HG03139 (cell line): ENCODE measurements at regions not wholly inside any gene's neighbourhood (a gene's known extent, or its start where the extent isn't known, plus 50 kb on each side); places are given as distances from the start of the nearest gene placed in this dataset.

Experiments
- ATAC-seq: cut with Tn5 transposase; IDR thresholded peaks from one replicate; pipeline ENCODE4 v1.9.1; 2021; ENCODE audit not compliant: unreplicated experiment

GRCh38 chr9:105062222-105062855 lies 134.4 kb upstream of the ABCA1 start:
- ATAC-seq: no peak

GRCh38 chr9:105064248-105065097 lies 136.5 kb upstream of the ABCA1 start:
- no peak for ATAC-seq

GRCh38 chr9:105065098-105066088 lies 137.4 kb upstream of the ABCA1 start:
- no peak for ATAC-seq

- no peak for ATAC-seq
Measured at GRCh38 chr9:105066275-105066865, 138.4 kb upstream of the ABCA1 start.

GRCh38 chr9:105067895-105068580 lies 140.1 kb upstream of the ABCA1 start:
- ATAC-seq: no peak

GRCh38 chr9:105069285-105069684 lies 141.3 kb upstream of the ABCA1 start:
- no peak for ATAC-seq

GRCh38 chr9:105069696-105070095 lies 141.7 kb upstream of the ABCA1 start:
- ATAC-seq: no peak

- no peak for ATAC-seq
Measured at GRCh38 chr9:105070176-105070575, 142.2 kb upstream of the ABCA1 start.

- ATAC-seq: no peak
Measured at GRCh38 chr9:105072476-105072875, 144.5 kb upstream of the ABCA1 start.

- ATAC-seq: no peak
Measured at GRCh38 chr9:105073147-105073546, 145.2 kb upstream of the ABCA1 start.

GRCh38 chr9:105074491-105074890 lies 146.5 kb upstream of the ABCA1 start:
- no peak for ATAC-seq

GRCh38 chr9:105076729-105077128 lies 148.8 kb upstream of the ABCA1 start:
- ATAC-seq: no peak

- no peak for ATAC-seq
Measured at GRCh38 chr9:105079457-105079856, 151.5 kb upstream of the ABCA1 start.

- ATAC-seq: no peak
Measured at GRCh38 chr9:105082843-105083242, 154.9 kb upstream of the ABCA1 start.

- no peak for ATAC-seq
Measured at GRCh38 chr9:105083256-105083655, 155.3 kb upstream of the ABCA1 start.

- no peak for ATAC-seq
Measured at GRCh38 chr9:105087910-105088898, 156.2 kb upstream of the SLC44A1 start.

GRCh38 chr9:105089874-105090273 lies 154.6 kb upstream of the SLC44A1 start:
- no peak for ATAC-seq

GRCh38 chr9:105091004-105091640 lies 153.3 kb upstream of the SLC44A1 start:
- ATAC-seq: no peak

GRCh38 chr9:105093685-105094084 lies 150.8 kb upstream of the SLC44A1 start:
- no peak for ATAC-seq
